ENCODE measurements at regions not wholly inside any gene's neighbourhood (a gene's known extent, or its start where the extent isn't known, plus 50 kb on each side); places are given as distances from the start of the nearest gene placed in this dataset.

DNA sequence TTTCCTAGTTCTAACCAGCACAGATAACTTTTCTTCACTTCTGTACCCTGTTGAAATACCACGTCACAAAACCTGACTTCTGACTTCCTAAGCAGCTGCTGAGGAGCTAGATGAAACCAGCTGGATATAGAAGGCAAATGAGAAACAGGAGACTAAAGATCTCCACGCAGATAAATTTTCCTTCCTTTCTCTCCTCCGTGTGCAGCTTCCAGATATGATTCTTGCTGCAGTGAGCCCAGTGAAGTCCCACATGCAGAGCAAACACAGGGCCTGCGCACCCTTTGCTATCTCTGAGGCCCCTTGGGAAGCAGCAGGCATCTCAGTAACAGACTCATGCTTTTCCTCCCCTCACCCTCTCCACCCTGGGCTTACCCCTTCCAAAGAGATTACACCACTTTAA is 1638.3 kb downstream of the MAT2B start:
- TF ChIP-seq, protein P1, sequence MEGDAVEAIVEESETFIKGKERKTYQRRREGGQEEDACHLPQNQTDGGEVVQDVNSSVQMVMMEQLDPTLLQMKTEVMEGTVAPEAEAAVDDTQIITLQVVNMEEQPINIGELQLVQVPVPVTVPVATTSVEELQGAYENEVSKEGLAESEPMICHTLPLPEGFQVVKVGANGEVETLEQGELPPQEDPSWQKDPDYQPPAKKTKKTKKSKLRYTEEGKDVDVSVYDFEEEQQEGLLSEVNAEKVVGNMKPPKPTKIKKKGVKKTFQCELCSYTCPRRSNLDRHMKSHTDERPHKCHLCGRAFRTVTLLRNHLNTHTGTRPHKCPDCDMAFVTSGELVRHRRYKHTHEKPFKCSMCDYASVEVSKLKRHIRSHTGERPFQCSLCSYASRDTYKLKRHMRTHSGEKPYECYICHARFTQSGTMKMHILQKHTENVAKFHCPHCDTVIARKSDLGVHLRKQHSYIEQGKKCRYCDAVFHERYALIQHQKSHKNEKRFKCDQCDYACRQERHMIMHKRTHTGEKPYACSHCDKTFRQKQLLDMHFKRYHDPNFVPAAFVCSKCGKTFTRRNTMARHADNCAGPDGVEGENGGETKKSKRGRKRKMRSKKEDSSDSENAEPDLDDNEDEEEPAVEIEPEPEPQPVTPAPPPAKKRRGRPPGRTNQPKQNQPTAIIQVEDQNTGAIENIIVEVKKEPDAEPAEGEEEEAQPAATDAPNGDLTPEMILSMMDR (conservative IDR thresholded peaks at IDR 0.05; ENCODE audit: low read depth, low read length), result no peak
- no peak for DNase-seq (ENCODE audit: low read depth)
- H3K4me3 ChIP-seq (ENCODE audit: low read length), result no peak overlapping the region

DNA sequence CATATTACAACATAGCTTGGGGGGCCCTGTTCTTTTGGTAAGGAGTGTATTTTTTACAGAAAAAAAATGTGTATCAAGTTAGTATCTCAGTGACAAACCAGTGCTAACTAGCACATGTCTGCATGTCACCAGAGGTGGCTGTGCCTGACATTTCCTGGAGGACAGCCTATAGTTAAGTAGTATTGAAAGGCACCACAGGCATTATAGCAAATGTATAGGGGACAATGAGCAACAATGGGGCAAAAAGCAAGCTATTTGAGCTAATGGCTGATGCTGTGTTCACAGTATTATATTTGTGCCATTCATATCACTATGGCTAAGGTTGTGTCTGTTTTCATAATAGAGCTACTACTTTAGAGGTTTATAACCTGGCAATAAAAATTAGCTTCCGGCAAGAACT is 1644.0 kb downstream of the MAT2B start:
- no peak for DNase-seq (ENCODE audit: low read depth)
- TF ChIP-seq, protein P1 (conservative IDR thresholded peaks at IDR 0.05; ENCODE audit: low read depth, low read length), result no peak
- H3K4me3 ChIP-seq (ENCODE audit: low read length), result no peak overlapping the region

DNA sequence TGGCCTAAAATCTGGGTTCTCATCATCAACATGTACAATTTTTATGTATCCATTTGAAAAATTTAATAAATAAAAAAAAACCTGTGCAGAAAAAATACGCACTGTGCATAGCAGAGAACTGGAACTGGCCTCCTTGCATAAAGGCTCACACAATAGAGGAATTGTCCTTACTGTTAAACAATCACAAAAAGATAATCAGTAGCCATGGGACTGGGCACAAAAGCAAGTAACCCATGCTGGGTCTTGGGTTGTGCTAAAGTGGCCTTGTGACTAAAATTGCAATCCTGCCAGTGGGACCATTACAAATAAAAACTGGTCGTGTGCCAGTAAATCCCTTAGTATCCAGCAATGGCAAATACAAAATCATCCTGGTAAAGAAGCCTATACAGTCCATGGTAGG is 1646.6 kb downstream of the MAT2B start:
- TF ChIP-seq, protein P1 (conservative IDR thresholded peaks at IDR 0.05; ENCODE audit: low read depth, low read length), result no peak
- DNase-seq (ENCODE audit: low read depth), result no peak
- H3K4me3 ChIP-seq (ENCODE audit: low read length), result no peak overlapping the region

GRCh38 chr5:165157219-165157618 is 1651.8 kb downstream of the MAT2B start:
- DNase-seq (ENCODE audit: low read depth), result no peak
- TF ChIP-seq, protein P1 (conservative IDR thresholded peaks at IDR 0.05; ENCODE audit: low read depth, low read length), result no peak

DNA sequence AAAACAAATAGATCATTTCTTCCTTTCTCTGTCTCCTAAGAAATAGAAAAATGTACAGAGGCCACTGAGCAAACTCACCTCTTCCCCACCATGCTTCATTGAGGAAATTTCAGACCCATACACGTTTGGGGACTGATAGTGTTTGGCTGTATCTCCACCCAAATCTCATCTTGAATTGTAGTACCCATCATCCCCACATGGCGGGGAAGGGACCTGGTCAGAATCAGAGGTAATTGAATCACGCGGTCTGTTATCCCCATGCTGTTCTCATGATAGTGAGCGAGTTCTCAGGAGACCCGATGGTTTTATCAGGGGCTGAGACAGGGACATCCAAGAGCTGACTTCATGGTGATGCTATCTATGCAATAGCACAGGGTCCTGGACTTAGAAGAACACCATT is 1655.8 kb downstream of the MAT2B start:
- DNase-seq (ENCODE audit: low read depth), result no peak

More at GRCh38 chr5:165157219-165157618, 1651.8 kb downstream of the MAT2B start:
- H3K4me3 ChIP-seq (ENCODE audit: low read length), result no peak overlapping the region

GRCh38 chr5:165163861-165164260 is 1658.4 kb downstream of the MAT2B start:
- TF ChIP-seq, protein P1 (conservative IDR thresholded peaks at IDR 0.05; ENCODE audit: low read depth, low read length), result no peak
- no peak for DNase-seq (ENCODE audit: low read depth)
- no peak overlapping the region for H3K4me3 ChIP-seq (ENCODE audit: low read length)

More for the DNA sequence above, 1655.8 kb downstream of the MAT2B start:
- no peak overlapping the region for H3K4me3 ChIP-seq (ENCODE audit: low read length)
- TF ChIP-seq, protein P1 (conservative IDR thresholded peaks at IDR 0.05; ENCODE audit: low read depth, low read length), result no peak

- TF ChIP-seq, protein P1 (conservative IDR thresholded peaks at IDR 0.05; ENCODE audit: low read depth, low read length), result no peak
- no peak for DNase-seq (ENCODE audit: low read depth)
- H3K4me3 ChIP-seq (ENCODE audit: low read length), result no peak overlapping the region
Measured at GRCh38 chr5:165173651-165174050, 1668.2 kb downstream of the MAT2B start.
